HTR-8/SVneo (cell line): ENCODE measurements at regions not wholly inside any gene's neighbourhood (a gene's known extent, or its start where the extent isn't known, plus 50 kb on each side); places are given as distances from the start of the nearest gene placed in this dataset.
"Not testable (repeated sequence)": the region's sequence is repeated elsewhere in the genome, so short reads cannot be mapped to it uniquely, and the experiment has no call there.

Experiments used
- DNase-seq: peaks from one replicate; pipeline ENCODE4 v3.0.0; 2011; ENCODE audit warnings: low spot score, mixed read lengths; ENCODE audit not compliant: insufficient read length
- FAIRE-seq: peaks from 2 replicates; lab custom pipeline; 2011; peaks lifted over from hg19 to GRCh38; lab: Jason Lieb, UNC

- FAIRE-seq (no peak), DNase-seq (peak; percentile 83)
Observed at GRCh38 chr11:69915501-69916250, 96.5 kb upstream of the FGF3 start.

- not testable (repeated sequence) for DNase-seq
Observed at GRCh38 chr11:69916251-69916649, 97.0 kb upstream of the FGF3 start.

GRCh38 chr11:69916806-69917387 lies 97.7 kb upstream of the FGF3 start:
- no peak for FAIRE-seq

More at GRCh38 chr11:69916251-69916649, 97.0 kb upstream of the FGF3 start:
- not testable (repeated sequence) for FAIRE-seq

GRCh38 chr11:69917529-69917928 lies 98.3 kb upstream of the FGF3 start:
- DNase-seq (no peak), FAIRE-seq (no peak)

More at GRCh38 chr11:69916806-69917387, 97.7 kb upstream of the FGF3 start:
- no peak for DNase-seq

GRCh38 chr11:69918231-69918937 lies 99.2 kb upstream of the FGF3 start:
- FAIRE-seq = no peak

GRCh38 chr11:69918938-69919650 lies 99.9 kb upstream of the FGF3 start:
- FAIRE-seq (no peak), DNase-seq (peak; percentile 82)

More at GRCh38 chr11:69918231-69918937, 99.2 kb upstream of the FGF3 start:
- no peak for DNase-seq

- DNase-seq = no peak
- no peak for FAIRE-seq
Observed at GRCh38 chr11:69919659-69920344, 100.6 kb upstream of the FGF3 start.

GRCh38 chr11:69920345-69921127 lies 101.3 kb upstream of the FGF3 start:
- FAIRE-seq = no peak

GRCh38 chr11:69921128-69922014 lies 102.2 kb upstream of the FGF3 start:
- DNase-seq (no peak), FAIRE-seq (no peak)

More at GRCh38 chr11:69920345-69921127, 101.3 kb upstream of the FGF3 start:
- no peak for DNase-seq

- no peak for DNase-seq
- no peak for FAIRE-seq
Observed at GRCh38 chr11:69922015-69922595, 102.9 kb upstream of the FGF3 start.

- DNase-seq = no peak
- no peak for FAIRE-seq
Observed at GRCh38 chr11:69922596-69923111, 103.4 kb upstream of the FGF3 start.

- DNase-seq (no peak), FAIRE-seq (no peak)
Observed at GRCh38 chr11:69923196-69923595, 104.0 kb upstream of the FGF3 start.

GRCh38 chr11:69923641-69924307 lies 104.6 kb upstream of the FGF3 start:
- no peak for FAIRE-seq
- DNase-seq = no peak

GRCh38 chr11:69924308-69925161 lies 105.3 kb upstream of the FGF3 start:
- FAIRE-seq = no peak
- no peak for DNase-seq

- FAIRE-seq (no peak), DNase-seq (no peak)
Observed at GRCh38 chr11:69925366-69926196, 106.4 kb upstream of the FGF3 start.
